Skeletal muscle tissue (tissue), 3 donors: ENCODE measurements at regions not wholly inside any gene's neighbourhood (a gene's known extent, or its start where the extent isn't known, plus 50 kb on each side); places are given as distances from the start of the nearest gene placed in this dataset.

Experiments used
- H3K27ac ChIP-seq: one replicate; pipeline ENCODE4 v1.7.0; 2013; ENCODE audit warnings: mild to moderate bottlenecking, low read depth, low read length, inconsistent platforms
- H3K27me3 ChIP-seq, 3 donors: one replicate each; pipeline ENCODE4 v1.7.0; 2013; ENCODE audit warnings: low read length in 3 of 3; ENCODE audit not compliant: control insufficient read depth in 3 of 3, insufficient read depth in 3 of 3
- H3K36me3 ChIP-seq, 3 donors: one replicate each; pipeline ENCODE4 v1.7.0; 2013; ENCODE audit warnings: low read length in 3 of 3; ENCODE audit not compliant: control insufficient read depth in 3 of 3, insufficient read depth in 3 of 3
- H3K4me1 ChIP-seq, 3 donors: one replicate each; pipeline ENCODE4 v1.7.0; 2013; ENCODE audit warnings: low read length in 3 of 3, mild to moderate bottlenecking in 3 of 3; ENCODE audit not compliant: control insufficient read depth in 3 of 3, insufficient read depth in 3 of 3
- H3K4me3 ChIP-seq, 3 donors: one replicate each; pipeline ENCODE4 v1.7.0; 2013; ENCODE audit warnings: low read length in 3 of 3
- H3K9ac ChIP-seq, 3 donors: one replicate each; pipeline ENCODE4 v1.7.0; 2013; ENCODE audit warnings: low read length in 3 of 3, mild to moderate bottlenecking in 3 of 3, moderate library complexity in 2 of 3, low read depth in 1 of 3
- H3K9me3 ChIP-seq, 3 donors: one replicate each; pipeline ENCODE4 v1.7.0; 2013; ENCODE audit warnings: low read length in 3 of 3; ENCODE audit not compliant: control insufficient read depth in 3 of 3
- donor health status: Osteomylitis.

- Histone ChIP-seq H3K27ac (no peak overlapping the region), H3K9ac (no peak overlapping the region), H3K9me3 (no peaks in the 10 kb centered on the region)
Measured at GRCh38 chr20:40223810-40224209, 465.2 kb downstream of the MAFB start.

GRCh38 chr20:40218971-40219370 is 470.1 kb downstream of the MAFB start:
- H3K27ac ChIP-seq, result no peak overlapping the region
- no peak overlapping the region for H3K4me3 ChIP-seq
- no peaks in the 10 kb centered on the region for H3K27me3 ChIP-seq
- no peak overlapping the region for H3K9ac ChIP-seq
- H3K4me1 ChIP-seq, result no peaks in the 10 kb centered on the region
- no peaks in the 10 kb centered on the region for H3K9me3 ChIP-seq
- H3K36me3 ChIP-seq, result no peaks in the 10 kb centered on the region

More at GRCh38 chr20:40223810-40224209, 465.2 kb downstream of the MAFB start:
- Histone ChIP-seq H3K27me3 (no peaks in the 10 kb centered on the region), H3K36me3 (no peaks in the 10 kb centered on the region), H3K4me3 (no peak overlapping the region), H3K4me1 (no peaks in the 10 kb centered on the region)

- H3K9ac ChIP-seq, result no peak overlapping the region
- no peak overlapping the region for H3K4me3 ChIP-seq
- H3K4me1 ChIP-seq, result no peaks in the 10 kb centered on the region
- no peaks in the 10 kb centered on the region for H3K27me3 ChIP-seq
- H3K9me3 ChIP-seq, result no peaks in the 10 kb centered on the region
- H3K36me3 ChIP-seq, result no peaks in the 10 kb centered on the region
- H3K27ac ChIP-seq, result no peak overlapping the region
Measured at GRCh38 chr20:40218316-40218969, 470.6 kb downstream of the MAFB start.

- H3K27ac ChIP-seq, result no peak overlapping the region
- no peak overlapping the region for H3K9ac ChIP-seq
- H3K9me3 ChIP-seq, result no peaks in the 10 kb centered on the region
- no peaks in the 10 kb centered on the region for H3K4me1 ChIP-seq
- H3K36me3 ChIP-seq, result no peaks in the 10 kb centered on the region
- no peaks in the 10 kb centered on the region for H3K27me3 ChIP-seq
- no peak overlapping the region for H3K4me3 ChIP-seq
Measured at GRCh38 chr20:40207655-40208054, 481.4 kb downstream of the MAFB start.

DNA sequence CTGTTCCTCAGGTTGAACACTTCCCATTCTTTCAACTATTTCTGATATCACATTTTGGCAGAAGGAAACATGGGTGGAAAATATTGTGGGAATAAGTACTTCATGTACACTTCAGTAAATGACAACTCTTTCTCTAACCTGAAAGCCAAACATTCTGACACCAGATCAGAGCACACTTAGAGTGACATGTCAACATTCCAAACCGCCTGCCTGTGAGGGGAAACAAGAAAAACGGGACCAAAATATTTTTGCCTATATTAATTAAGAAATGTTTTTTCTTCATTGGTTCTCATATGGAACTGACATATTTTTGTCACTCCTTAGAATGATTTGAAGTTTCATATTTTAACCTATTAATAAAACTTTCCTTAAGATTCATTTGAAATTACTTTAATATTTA is 483.1 kb downstream of the MAFB start:
- Histone ChIP-seq H3K4me3 (no peak overlapping the region), H3K27ac (no peak overlapping the region), H3K9me3 (no peaks in the 10 kb centered on the region), H3K36me3 (no peaks in the 10 kb centered on the region), H3K27me3 (no peaks in the 10 kb centered on the region), H3K9ac (no peak overlapping the region), H3K4me1 (no peaks in the 10 kb centered on the region)

DNA sequence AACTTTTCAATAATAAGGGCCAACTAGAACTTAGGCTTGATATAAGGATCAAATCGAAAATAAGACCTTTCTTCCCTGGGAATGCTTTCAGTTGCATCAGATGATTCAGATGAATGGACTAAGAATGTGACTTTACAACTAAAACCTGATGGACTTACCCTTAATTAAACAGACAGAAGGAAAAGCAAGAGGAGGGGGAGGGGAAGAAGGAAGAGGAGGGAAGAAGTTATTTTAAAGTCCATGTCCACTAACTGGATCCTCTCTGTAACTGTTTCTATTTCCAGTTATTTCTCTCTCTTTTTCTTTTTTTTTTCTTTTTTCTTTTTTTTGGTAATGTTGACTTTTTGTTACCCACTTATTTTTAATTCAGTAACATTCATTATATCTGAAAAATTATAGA is 486.0 kb downstream of the MAFB start:
- no peak overlapping the region for H3K9ac ChIP-seq
- no peaks in the 10 kb centered on the region for H3K36me3 ChIP-seq
- H3K4me1 ChIP-seq, result peaks cover 0 to under 1% (median 0%) of the 10 kb centered on the region in 3 donors
- H3K27me3 ChIP-seq, result no peaks in the 10 kb centered on the region
- H3K27ac ChIP-seq, result no peak overlapping the region
- no peak overlapping the region for H3K4me3 ChIP-seq
- H3K9me3 ChIP-seq, result no peaks in the 10 kb centered on the region

- Histone ChIP-seq H3K4me3 (no peak overlapping the region), H3K27me3 (no peaks in the 10 kb centered on the region), H3K27ac (no peak overlapping the region), H3K4me1 (peaks cover 0 to 3% (median 0%) of the 10 kb centered on the region in 3 donors), H3K9me3 (no peaks in the 10 kb centered on the region), H3K9ac (no peak overlapping the region), H3K36me3 (no peaks in the 10 kb centered on the region)
Measured at GRCh38 chr20:40197691-40198090, 491.3 kb downstream of the MAFB start.

- Histone ChIP-seq H3K4me3 (no peak overlapping the region), H3K9me3 (no peaks in the 10 kb centered on the region), H3K27ac (no peak overlapping the region), H3K27me3 (no peaks in the 10 kb centered on the region), H3K36me3 (no peaks in the 10 kb centered on the region), H3K4me1 (peaks cover 0 to 10% (median 0%) of the 10 kb centered on the region in 3 donors), H3K9ac (no peak overlapping the region)
Measured at GRCh38 chr20:40196846-40197436, 492.1 kb downstream of the MAFB start.

GRCh38 chr20:40195742-40196141 is 493.3 kb downstream of the MAFB start:
- no peaks in the 10 kb centered on the region for H3K9me3 ChIP-seq
- no peak overlapping the region for H3K27ac ChIP-seq
- no peaks in the 10 kb centered on the region for H3K27me3 ChIP-seq
- H3K36me3 ChIP-seq, result no peaks in the 10 kb centered on the region
- H3K4me1 ChIP-seq, result peaks cover 0 to 13% (median 0%) of the 10 kb centered on the region in 3 donors
- H3K4me3 ChIP-seq, result no peak overlapping the region
- no peak overlapping the region for H3K9ac ChIP-seq

GRCh38 chr20:40192529-40192928 is 496.5 kb downstream of the MAFB start:
- H3K27me3 ChIP-seq, result no peaks in the 10 kb centered on the region
- no peak overlapping the region for H3K9ac ChIP-seq
- peaks cover 0 to 10% (median 0%) of the 10 kb centered on the region in 3 donors for H3K4me1 ChIP-seq
- H3K9me3 ChIP-seq, result no peaks in the 10 kb centered on the region
- H3K27ac ChIP-seq, result no peak overlapping the region
- H3K4me3 ChIP-seq, result no peak overlapping the region
- no peaks in the 10 kb centered on the region for H3K36me3 ChIP-seq
